ENCODE measurements at regions not wholly inside any gene's neighbourhood (a gene's known extent, or its start where the extent isn't known, plus 50 kb on each side); places are given as distances from the start of the nearest gene placed in this dataset.

DNA sequence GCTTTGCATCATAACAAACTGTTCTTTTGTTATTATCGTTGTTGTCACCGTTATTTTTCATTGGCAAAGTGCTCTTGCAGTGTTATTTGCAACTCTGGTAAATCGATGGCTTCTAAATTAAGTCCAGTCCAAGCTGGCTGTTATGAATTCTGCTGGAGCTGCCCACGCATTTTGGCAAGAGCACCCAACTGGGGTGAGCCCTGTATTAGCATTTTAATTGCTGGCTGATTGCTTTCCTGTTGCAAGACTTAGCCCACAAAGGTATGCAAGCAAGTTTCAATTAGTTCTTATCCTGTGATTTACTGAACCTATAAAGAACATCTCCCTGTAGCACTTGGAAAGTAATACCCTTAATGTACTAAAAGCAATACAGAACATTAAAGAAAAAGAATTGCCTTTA lies 226.8 kb downstream of the ACTR3B start:
- H3K9ac ChIP-seq (ENCODE audit: low read depth, low read length), result peak overlapping the region; percentile 0; the same call in 1 of the 2 replicates
- H3K27ac ChIP-seq (ENCODE audit: low read length), result peak overlapping the region; percentile 52
- peaks cover 42% of the 10 kb centered on the region for H3K4me1 ChIP-seq (ENCODE audit: insufficient read depth, low read length)
- peak overlapping the region; percentile 7; the same call in 1 of the 2 replicates for H3K4me3 ChIP-seq (ENCODE audit: low read length)
- no peaks in the 10 kb centered on the region for H3K27me3 ChIP-seq (ENCODE audit: insufficient read depth, low read length)
- no peaks in the 10 kb centered on the region for H3K36me3 ChIP-seq (ENCODE audit: insufficient read depth, low read depth, low read length)
- H3K9me3 ChIP-seq (ENCODE audit: insufficient read depth, low read depth, low read length), result no peaks in the 10 kb centered on the region

GRCh38 chr7:152987656-152988055 lies 228.1 kb downstream of the ACTR3B start:
- Histone ChIP-seq H3K36me3 (ENCODE audit: insufficient read depth, low read depth, low read length) (no peaks in the 10 kb centered on the region), H3K4me1 (ENCODE audit: insufficient read depth, low read length) (peaks cover 42% of the 10 kb centered on the region), H3K9ac (ENCODE audit: low read depth, low read length) (no peak overlapping the region), H3K4me3 (ENCODE audit: low read length) (no peak overlapping the region), H3K27me3 (ENCODE audit: insufficient read depth, low read length) (no peaks in the 10 kb centered on the region), H3K27ac (ENCODE audit: low read length) (no peak overlapping the region), H3K9me3 (ENCODE audit: insufficient read depth, low read depth, low read length) (no peaks in the 10 kb centered on the region)

- Histone ChIP-seq H3K27me3 (ENCODE audit: insufficient read depth, low read length) (no peaks in the 10 kb centered on the region), H3K9me3 (ENCODE audit: insufficient read depth, low read depth, low read length) (no peaks in the 10 kb centered on the region), H3K9ac (ENCODE audit: low read depth, low read length) (peak overlapping the region; percentile 68; the same call in 1 of the 2 replicates), H3K36me3 (ENCODE audit: insufficient read depth, low read depth, low read length) (no peaks in the 10 kb centered on the region), H3K4me3 (ENCODE audit: low read length) (no peak overlapping the region), H3K4me1 (ENCODE audit: insufficient read depth, low read length) (peaks cover 28% of the 10 kb centered on the region), H3K27ac (ENCODE audit: low read length) (peak overlapping the region; percentile 75)
These were observed 230.4 kb downstream of the ACTR3B start for GRCh38 chr7:152989889-152990380.

DNA sequence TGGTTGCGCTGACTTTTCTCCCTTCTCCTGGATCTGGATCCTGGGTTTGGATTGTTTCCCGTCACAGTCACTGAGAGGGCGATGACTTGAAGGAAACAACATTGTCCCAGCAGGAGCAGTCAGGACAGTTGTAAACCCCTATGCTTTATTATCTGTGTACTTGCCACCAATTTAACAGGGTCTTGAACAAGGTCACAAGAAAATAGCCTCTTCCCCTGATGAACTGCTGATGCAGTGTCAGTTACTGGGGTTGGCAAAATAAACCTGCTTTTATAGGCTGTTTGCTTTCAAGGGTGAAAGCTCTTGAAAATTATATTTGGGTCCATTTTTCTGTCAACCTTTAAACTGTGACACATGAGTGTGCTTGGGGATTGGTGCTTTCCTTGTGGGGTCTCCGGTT lies 238.9 kb downstream of the ACTR3B start:
- no peak overlapping the region for H3K9ac ChIP-seq (ENCODE audit: low read depth, low read length)
- H3K36me3 ChIP-seq (ENCODE audit: insufficient read depth, low read depth, low read length), result no peaks in the 10 kb centered on the region
- H3K4me1 ChIP-seq (ENCODE audit: insufficient read depth, low read length), result peaks cover 7% of the 10 kb centered on the region; the same call in 1 of the 2 replicates
- no peak overlapping the region for H3K4me3 ChIP-seq (ENCODE audit: low read length)
- H3K27ac ChIP-seq (ENCODE audit: low read length), result no peak overlapping the region
- no peaks in the 10 kb centered on the region for H3K27me3 ChIP-seq (ENCODE audit: insufficient read depth, low read length)
- H3K9me3 ChIP-seq (ENCODE audit: insufficient read depth, low read depth, low read length), result peaks cover 20% of the 10 kb centered on the region

- Histone ChIP-seq H3K9me3 (ENCODE audit: insufficient read depth, low read depth, low read length) (peaks cover 20% of the 10 kb centered on the region), H3K4me1 (ENCODE audit: insufficient read depth, low read length) (peaks cover 7% of the 10 kb centered on the region; the same call in 1 of the 2 replicates)
These were observed 242.6 kb downstream of the ACTR3B start for GRCh38 chr7:153002115-153002514.

GRCh38 chr7:153002572-153002971 lies 243.0 kb downstream of the ACTR3B start:
- H3K9me3 ChIP-seq (ENCODE audit: insufficient read depth, low read depth, low read length), result peaks cover 20% of the 10 kb centered on the region
- no peak overlapping the region for H3K27ac ChIP-seq (ENCODE audit: low read length)
- H3K36me3 ChIP-seq (ENCODE audit: insufficient read depth, low read depth, low read length), result no peaks in the 10 kb centered on the region
- no peak overlapping the region for H3K4me3 ChIP-seq (ENCODE audit: low read length)
- no peaks in the 10 kb centered on the region; the same call in 1 of the 2 replicates for H3K27me3 ChIP-seq (ENCODE audit: insufficient read depth, low read length)
- H3K4me1 ChIP-seq (ENCODE audit: insufficient read depth, low read length), result peaks cover 7% of the 10 kb centered on the region; the same call in 1 of the 2 replicates
- H3K9ac ChIP-seq (ENCODE audit: low read depth, low read length), result no peak overlapping the region

More at GRCh38 chr7:153002115-153002514, 242.6 kb downstream of the ACTR3B start:
- no peak overlapping the region for H3K27ac ChIP-seq (ENCODE audit: low read length)
- no peaks in the 10 kb centered on the region for H3K36me3 ChIP-seq (ENCODE audit: insufficient read depth, low read depth, low read length)
- no peaks in the 10 kb centered on the region; the same call in 1 of the 2 replicates for H3K27me3 ChIP-seq (ENCODE audit: insufficient read depth, low read length)
- no peak overlapping the region for H3K4me3 ChIP-seq (ENCODE audit: low read length)
- H3K9ac ChIP-seq (ENCODE audit: low read depth, low read length), result no peak overlapping the region

DNA sequence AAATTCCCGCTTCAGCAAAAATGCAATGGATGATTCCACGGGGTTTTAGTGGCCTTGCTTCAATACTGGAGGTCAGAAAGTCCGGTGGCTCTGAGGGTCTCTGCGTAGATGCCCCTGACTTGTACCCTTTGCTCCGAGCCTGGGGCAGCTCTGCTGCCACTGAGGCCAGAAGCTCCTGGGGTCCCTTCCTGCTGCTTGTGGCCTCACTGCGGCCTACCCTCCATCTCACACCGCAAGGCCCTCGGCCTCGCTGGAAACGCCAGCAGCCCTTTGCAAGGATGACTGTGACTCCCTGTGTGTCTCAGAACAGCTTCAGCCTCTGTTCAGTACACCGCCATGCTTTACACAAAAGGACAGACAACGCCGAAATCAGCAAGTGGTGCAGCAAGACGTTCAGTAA lies 244.8 kb downstream of the ACTR3B start:
- Histone ChIP-seq H3K36me3 (ENCODE audit: insufficient read depth, low read depth, low read length) (no peaks in the 10 kb centered on the region), H3K4me3 (ENCODE audit: low read length) (no peak overlapping the region), H3K9ac (ENCODE audit: low read depth, low read length) (no peak overlapping the region), H3K9me3 (ENCODE audit: insufficient read depth, low read depth, low read length) (peaks cover 20% of the 10 kb centered on the region), H3K27me3 (ENCODE audit: insufficient read depth, low read length) (no peaks in the 10 kb centered on the region; the same call in 1 of the 2 replicates), H3K4me1 (ENCODE audit: insufficient read depth, low read length) (peaks cover 7% of the 10 kb centered on the region; the same call in 1 of the 2 replicates), H3K27ac (ENCODE audit: low read length) (no peak overlapping the region)

- Histone ChIP-seq H3K4me3 (ENCODE audit: low read length) (no peak overlapping the region), H3K9me3 (ENCODE audit: insufficient read depth, low read depth, low read length) (peaks cover 6% of the 10 kb centered on the region), H3K27ac (ENCODE audit: low read length) (no peak overlapping the region), H3K36me3 (ENCODE audit: insufficient read depth, low read depth, low read length) (no peaks in the 10 kb centered on the region), H3K27me3 (ENCODE audit: insufficient read depth, low read length) (no peaks in the 10 kb centered on the region; the same call in 1 of the 2 replicates), H3K9ac (ENCODE audit: low read depth, low read length) (no peak overlapping the region), H3K4me1 (ENCODE audit: insufficient read depth, low read length) (peaks cover 7% of the 10 kb centered on the region; the same call in 1 of the 2 replicates)
These were observed 246.3 kb downstream of the ACTR3B start for GRCh38 chr7:153005750-153006435.

- Histone ChIP-seq H3K4me1 (ENCODE audit: insufficient read depth, low read length) (peaks cover 7% of the 10 kb centered on the region; the same call in 1 of the 2 replicates), H3K27ac (ENCODE audit: low read length) (no peak overlapping the region), H3K4me3 (ENCODE audit: low read length) (no peak overlapping the region), H3K36me3 (ENCODE audit: insufficient read depth, low read depth, low read length) (no peaks in the 10 kb centered on the region), H3K9me3 (ENCODE audit: insufficient read depth, low read depth, low read length) (peaks cover under 1% of the 10 kb centered on the region; the same call in 1 of the 2 replicates), H3K9ac (ENCODE audit: low read depth, low read length) (no peak overlapping the region), H3K27me3 (ENCODE audit: insufficient read depth, low read length) (no peaks in the 10 kb centered on the region; the same call in 1 of the 2 replicates)
These were observed 246.9 kb downstream of the ACTR3B start for GRCh38 chr7:153006452-153006851.

DNA sequence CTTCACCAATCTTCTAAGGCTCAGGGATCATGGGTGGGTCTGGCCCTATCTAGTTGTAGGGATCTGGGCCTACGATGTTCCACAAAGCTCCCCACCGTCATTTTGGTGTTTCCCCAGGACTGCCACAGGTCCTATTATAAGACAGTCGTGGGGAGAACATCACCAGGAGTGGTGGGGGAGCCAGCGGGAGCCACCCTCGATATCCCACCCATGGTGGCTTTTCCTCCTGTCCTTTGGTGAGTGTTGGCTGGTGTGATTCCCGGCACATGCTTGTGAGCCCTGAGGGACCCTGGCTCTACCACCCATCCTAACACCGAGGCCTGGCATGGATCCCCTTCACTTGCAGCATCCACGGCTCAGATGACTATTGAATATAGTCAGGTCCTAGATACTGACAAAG lies 247.4 kb downstream of the ACTR3B start:
- H3K27me3 ChIP-seq (ENCODE audit: insufficient read depth, low read length), result no peaks in the 10 kb centered on the region; the same call in 1 of the 2 replicates
- no peaks in the 10 kb centered on the region for H3K9me3 ChIP-seq (ENCODE audit: insufficient read depth, low read depth, low read length)
- H3K36me3 ChIP-seq (ENCODE audit: insufficient read depth, low read depth, low read length), result no peaks in the 10 kb centered on the region
- no peak overlapping the region for H3K9ac ChIP-seq (ENCODE audit: low read depth, low read length)
- peaks cover 7% of the 10 kb centered on the region; the same call in 1 of the 2 replicates for H3K4me1 ChIP-seq (ENCODE audit: insufficient read depth, low read length)
- H3K27ac ChIP-seq (ENCODE audit: low read length), result no peak overlapping the region
- H3K4me3 ChIP-seq (ENCODE audit: low read length), result no peak overlapping the region

DNA sequence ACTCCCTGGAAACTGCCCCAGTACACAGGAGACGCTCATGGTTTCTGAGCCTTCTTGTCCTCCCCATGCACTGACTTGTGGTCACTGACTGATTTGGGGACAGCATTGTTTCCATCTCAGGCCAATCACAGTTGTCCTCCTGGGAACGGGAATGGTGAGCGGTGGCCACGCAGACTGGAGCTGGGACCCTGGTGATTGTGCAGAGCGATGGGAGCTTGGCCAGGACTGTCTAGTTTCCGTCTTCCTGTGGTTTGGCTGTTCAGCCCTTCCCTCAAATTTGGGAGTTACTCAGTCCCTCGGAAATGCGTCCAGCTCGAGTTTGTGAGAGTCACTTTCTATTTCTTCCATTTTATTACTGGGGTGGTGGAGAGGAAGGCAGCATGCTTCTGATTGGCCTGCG lies 250.9 kb downstream of the ACTR3B start:
- Histone ChIP-seq H3K27ac (ENCODE audit: low read length) (no peak overlapping the region), H3K9ac (ENCODE audit: low read depth, low read length) (no peak overlapping the region), H3K9me3 (ENCODE audit: insufficient read depth, low read depth, low read length) (no peaks in the 10 kb centered on the region), H3K27me3 (ENCODE audit: insufficient read depth, low read length) (no peaks in the 10 kb centered on the region), H3K4me1 (ENCODE audit: insufficient read depth, low read length) (no peaks in the 10 kb centered on the region), H3K36me3 (ENCODE audit: insufficient read depth, low read depth, low read length) (no peaks in the 10 kb centered on the region), H3K4me3 (ENCODE audit: low read length) (no peak overlapping the region)

DNA sequence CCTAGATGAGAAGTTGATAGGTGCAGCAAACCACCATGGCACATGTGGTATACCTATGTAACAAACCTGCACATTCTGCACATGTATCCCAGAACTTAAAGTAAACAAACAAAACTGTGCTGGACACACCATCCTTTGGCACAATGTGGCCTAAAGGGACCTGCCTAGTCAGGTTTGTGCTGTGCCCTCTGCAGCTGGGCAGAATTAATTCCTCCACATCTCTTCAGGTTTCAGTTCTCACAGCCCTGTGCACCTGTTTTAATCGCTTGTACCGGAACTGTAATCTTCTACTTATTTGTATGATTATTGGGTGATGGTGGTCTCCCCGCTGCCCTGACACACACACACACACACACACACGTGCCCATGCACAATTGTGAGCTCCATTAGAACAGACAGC lies 252.7 kb downstream of the ACTR3B start:
- Histone ChIP-seq H3K4me1 (ENCODE audit: insufficient read depth, low read length) (no peaks in the 10 kb centered on the region), H3K9me3 (ENCODE audit: insufficient read depth, low read depth, low read length) (no peaks in the 10 kb centered on the region)

More for the DNA sequence above, 252.7 kb downstream of the ACTR3B start:
- Histone ChIP-seq H3K9ac (ENCODE audit: low read depth, low read length) (no peak overlapping the region), H3K27me3 (ENCODE audit: insufficient read depth, low read length) (no peaks in the 10 kb centered on the region), H3K36me3 (ENCODE audit: insufficient read depth, low read depth, low read length) (no peaks in the 10 kb centered on the region), H3K27ac (ENCODE audit: low read length) (no peak overlapping the region), H3K4me3 (ENCODE audit: low read length) (no peak overlapping the region)

Data from iPS-20b (cell line).